ENCODE measurements at regions not wholly inside any gene's neighbourhood (a gene's known extent, or its start where the extent isn't known, plus 50 kb on each side); places are given as distances from the start of the nearest gene placed in this dataset.

GRCh38 chr5:68423154-68423811, 207.7 kb downstream of the PIK3R1 start:
- TF ChIP-seq POLR2A (IDR thresholded peaks at IDR 0.05; ENCODE audit: low read depth, low read length) (no peak), POLR2AphosphoS5 (IDR thresholded peaks at IDR 0.05; ENCODE audit: low read depth, low read length) (no peak), TAF1 (IDR thresholded peaks at IDR 0.05; ENCODE audit: borderline replicate concordance, low read depth, low read length) (no peak)

Measured in GM12892 (cell line).